GM23338 (cell line): ENCODE measurements at regions not wholly inside any gene's neighbourhood (a gene's known extent, or its start where the extent isn't known, plus 50 kb on each side); places are given as distances from the start of the nearest gene placed in this dataset.

Source experiments
- ATAC-seq: fragments of 200-7000 bp; cut with Tn5 transposase; 3 replicates; pipeline ENCODE4 v1.9.1; 2020
- DNase-seq: peaks from one replicate; pipeline ENCODE4 v3.0.0-alpha.2; 2015; ENCODE audit warnings: low spot score
- H2AFZ ChIP-seq: fragments of 200-600 bp; sonication (generic); 2 replicates; pipeline ENCODE4 v1.8.0; 2016; ENCODE audit warnings: antibody characterized with exemption, mild to moderate bottlenecking, moderate library complexity
- H3F3A ChIP-seq: fragments of 200-600 bp; sonication (generic); replicated peaks from 2 replicates; pipeline ENCODE4 v1.8.0; 2017; ENCODE audit warnings: antibody characterized with exemption, mixed run types, low read depth
- H3K27ac ChIP-seq: fragments of 200-600 bp; sonication (generic); 2 replicates; pipeline ENCODE4 v1.6.1; 2016; ENCODE audit warnings: low read depth
- H3K27me3 ChIP-seq: fragments of 200-600 bp; sonication (generic); 2 replicates; pipeline ENCODE4 v1.8.0; 2016; ENCODE audit warnings: mild to moderate bottlenecking, mixed run types, moderate library complexity; ENCODE audit not compliant: insufficient read depth
- H3K36me3 ChIP-seq: fragments of 200-600 bp; sonication (generic); 2 replicates; pipeline ENCODE4 v1.8.0; 2016; ENCODE audit warnings: mild to moderate bottlenecking; ENCODE audit not compliant: insufficient read depth
- H3K4me1 ChIP-seq: fragments of 200-600 bp; sonication (generic); 2 replicates; pipeline ENCODE4 v1.8.0; 2016; ENCODE audit warnings: mild to moderate bottlenecking, moderate library complexity; ENCODE audit not compliant: insufficient read depth
- H3K4me2 ChIP-seq: fragments of 200-600 bp; sonication (generic); 2 replicates; pipeline ENCODE4 v1.7.1; 2017; ENCODE audit warnings: mixed run types
- H3K4me3 ChIP-seq: fragments of 200-600 bp; sonication (generic); 2 replicates; pipeline ENCODE4 v1.6.1; 2016; ENCODE audit warnings: mixed run types
- H3K79me2 ChIP-seq: fragments of 200-600 bp; sonication (generic); replicated peaks from 2 replicates; pipeline ENCODE4 v1.8.0; 2017; ENCODE audit warnings: mild to moderate bottlenecking; ENCODE audit not compliant: insufficient read depth
- H3K9me2 ChIP-seq: fragments of 200-600 bp; sonication (generic); 2 replicates; pipeline ENCODE4 v1.8.0; 2017; ENCODE audit not compliant: insufficient read depth
- H4K20me1 ChIP-seq: fragments of 200-600 bp; sonication (generic); replicated peaks from 2 replicates; pipeline ENCODE4 v1.8.0; 2017; ENCODE audit warnings: mild to moderate bottlenecking; ENCODE audit not compliant: insufficient read depth
- H3K27ac Mint-ChIP-seq: 2 replicates; pipeline ENCODE4 v1.8.0; 2020; ENCODE audit warnings: inconsistent platforms, mild to moderate bottlenecking, moderate library complexity, mixed read lengths
- H3K27me3 Mint-ChIP-seq: 3 replicates; pipeline ENCODE4 v1.8.0; 2022; ENCODE audit warnings: low read depth, mild to moderate bottlenecking, moderate library complexity, mixed read lengths, inconsistent platforms; ENCODE audit not compliant: insufficient read depth, poor library complexity
- H3K36me3 Mint-ChIP-seq: 3 replicates; pipeline ENCODE4 v1.8.0; 2021; ENCODE audit warnings: low read depth, mild to moderate bottlenecking, inconsistent platforms, moderate library complexity, mixed read lengths
- H3K4me1 Mint-ChIP-seq: 3 replicates; pipeline ENCODE4 v1.8.0; 2020; ENCODE audit warnings: mild to moderate bottlenecking, inconsistent platforms, mixed read lengths
- H3K4me3 Mint-ChIP-seq: 3 replicates; pipeline ENCODE4 v1.8.0; 2021; ENCODE audit warnings: moderate library complexity, mild to moderate bottlenecking, inconsistent platforms, mixed read lengths
- H3K9me3 Mint-ChIP-seq: 3 replicates; pipeline ENCODE4 v1.8.0; 2020; ENCODE audit warnings: moderate library complexity, mild to moderate bottlenecking, inconsistent platforms, mixed read lengths
- CREB1 ChIP-seq: fragments of 250-450 bp; sonication (Bioruptor Pico); IDR thresholded peaks from 2 replicates; pipeline ENCODE4 v1.5.0; 2020; ENCODE audit warnings: low read depth, mild to moderate bottlenecking, moderate library complexity
- CTCF ChIP-seq, 2 experiments: fragments of 200-600 bp in 1 of 2; sonication (generic) in 1 of 2; conservative IDR thresholded peaks; 2 replicates each; pipeline versions ENCODE4 v1.5.1 to v1.6.1; 2016 to 2017; ENCODE audit warnings: antibody characterized with exemption in 2 of 2, low read depth in 2 of 2, mild to moderate bottlenecking in 2 of 2, moderate library complexity in 1 of 2
- ETS1 ChIP-seq: IDR thresholded peaks from 2 replicates; pipeline ENCODE4 v1.6.1; 2016; ENCODE audit warnings: antibody characterized with exemption
- EZH2 ChIP-seq: fragments of 200-600 bp; sonication (generic); IDR thresholded peaks from one replicate; pipeline ENCODE4 v1.8.0; 2017; ENCODE audit warnings: antibody characterized with exemption, mild to moderate bottlenecking, low read depth; ENCODE audit not compliant: unreplicated experiment
- EZH2phosphoT487 ChIP-seq: fragments of 200-600 bp; sonication (generic); IDR thresholded peaks from one replicate; pipeline ENCODE4 v1.8.1; 2018; ENCODE audit warnings: antibody characterized with exemption; ENCODE audit not compliant: unreplicated experiment
- JUNB ChIP-seq: IDR thresholded peaks from one replicate; pipeline ENCODE4 v1.6.1; 2016; ENCODE audit warnings: antibody characterized with exemption; ENCODE audit not compliant: unreplicated experiment
- NANOG ChIP-seq: IDR thresholded peaks from 2 replicates; pipeline ENCODE4 v1.6.1; 2016; ENCODE audit warnings: antibody characterized with exemption, borderline replicate concordance
- POLR2AphosphoS5 ChIP-seq: IDR thresholded peaks from 2 replicates; pipeline ENCODE4 v1.6.1; 2016; ENCODE audit warnings: antibody characterized with exemption, low read depth
- REST ChIP-seq: IDR thresholded peaks from one replicate; pipeline ENCODE4 v1.6.1; 2018; ENCODE audit warnings: antibody characterized with exemption; ENCODE audit not compliant: unreplicated experiment
- STAT1 ChIP-seq: IDR thresholded peaks from one replicate; pipeline ENCODE4 v1.6.1; 2016; ENCODE audit warnings: antibody characterized with exemption; ENCODE audit not compliant: unreplicated experiment
- ZNF114 ChIP-seq: fragments of 250-450 bp; sonication (Bioruptor Pico); IDR thresholded peaks from 2 replicates; pipeline ENCODE4 v1.5.0; 2020; ENCODE audit warnings: mild to moderate bottlenecking, moderate library complexity
- ZNF331 ChIP-seq: fragments of 250-450 bp; sonication (Bioruptor Pico); IDR thresholded peaks from 2 replicates; pipeline ENCODE4 v1.5.0; 2020; ENCODE audit warnings: low read depth, mild to moderate bottlenecking, moderate library complexity
- ZNF462 ChIP-seq: fragments of 250-450 bp; sonication (Bioruptor Pico); IDR thresholded peaks from 2 replicates; pipeline ENCODE4 v1.5.0; 2020; ENCODE audit warnings: mild to moderate bottlenecking, moderate library complexity

- Histone ChIP-seq H3K9me2 (no peaks in the 10 kb centered on the region), H3K4me3 (no peak overlapping the region), H4K20me1 (no peaks in the 10 kb centered on the region), H3K4me2 (no peak overlapping the region), H3K27ac (no peak overlapping the region), H3F3A (no peaks in the 10 kb centered on the region), H3K4me1 (peaks cover 11% of the 10 kb centered on the region), H3K36me3 (no peaks in the 10 kb centered on the region), H3K27me3 (peaks cover 31% of the 10 kb centered on the region), H2AFZ (no peak overlapping the region), H3K79me2 (no peaks in the 10 kb centered on the region)
- Mint-ChIP-seq H3K36me3 (no peaks in the 10 kb centered on the region), H3K4me3 (no peak overlapping the region), H3K27me3 (peaks cover 12% of the 10 kb centered on the region), H3K4me1 (peaks cover 14% of the 10 kb centered on the region; the same call in 2 of the 3 replicates), H3K27ac (no peak overlapping the region), H3K9me3 (no peaks in the 10 kb centered on the region)
- no peak for ATAC-seq
- TF ChIP-seq STAT1 (no peak), EZH2phosphoT487 (no peak), JUNB (no peak), ZNF331 (no peak), REST (no peak), NANOG (no peak), CREB1 (no peak), CTCF (conservative IDR thresholded peaks at IDR 0.05; ENCODE audit: low read depth in 2 of 2) (no peak), POLR2AphosphoS5 (no peak), ETS1 (no peak), EZH2 (no peak), ZNF114 (CRISPR knock-in tag) (no peak), ZNF462 (CRISPR knock-in tag) (no peak)
- DNase-seq = no peak
Observed at GRCh38 chr5:123283499-123283898, 139.7 kb downstream of the CEP120 start.
